KMS-11 (cell line): ENCODE measurements at regions not wholly inside any gene's neighbourhood (a gene's known extent, or its start where the extent isn't known, plus 50 kb on each side); places are given as distances from the start of the nearest gene placed in this dataset.
"Not testable (repeated sequence)": the region's sequence is repeated elsewhere in the genome, so short reads cannot be mapped to it uniquely, and the experiment has no call there.

Source experiments
- H2AFZ ChIP-seq: fragments of 200-600 bp; sonication (generic); 2 replicates; pipeline ENCODE4 v1.6.1; 2016; ENCODE audit warnings: antibody characterized with exemption, mixed run types, low read depth
- H3K27ac ChIP-seq: fragments of 200-600 bp; sonication (generic); 2 replicates; pipeline ENCODE4 v1.6.1; 2016; ENCODE audit warnings: mild to moderate bottlenecking, mixed run types
- H3K27me3 ChIP-seq: fragments of 200-600 bp; sonication (generic); 2 replicates; pipeline ENCODE4 v1.6.1; 2017; ENCODE audit warnings: mild to moderate bottlenecking, low read depth, mixed run types, moderate library complexity; ENCODE audit not compliant: insufficient read depth
- H3K36me3 ChIP-seq: fragments of 200-600 bp; sonication (generic); 2 replicates; pipeline ENCODE4 v1.6.1; 2017; ENCODE audit warnings: mild to moderate bottlenecking, mixed run types; ENCODE audit not compliant: insufficient read depth
- H3K4me1 ChIP-seq: fragments of 200-600 bp; sonication (generic); 2 replicates; pipeline ENCODE4 v1.6.1; 2016; ENCODE audit warnings: mild to moderate bottlenecking, low read depth, mixed run types; ENCODE audit not compliant: poor library complexity, severe bottlenecking
- H3K4me2 ChIP-seq: fragments of 200-600 bp; sonication (generic); 2 replicates; pipeline ENCODE4 v1.7.0; 2016; ENCODE audit warnings: mild to moderate bottlenecking, mixed run types
- H3K4me3 ChIP-seq: fragments of 200-600 bp; sonication (generic); IDR thresholded peaks from 2 replicates; pipeline ENCODE4 v1.6.1; 2017; ENCODE audit warnings: low read depth, low read length, mixed read lengths; ENCODE audit not compliant: insufficient read depth
- H3K79me2 ChIP-seq: fragments of 200-600 bp; sonication (generic); 2 replicates; pipeline ENCODE4 v1.6.1; 2016; ENCODE audit warnings: low read depth, mixed run types; ENCODE audit not compliant: insufficient read depth
- H3K9ac ChIP-seq: fragments of 200-600 bp; sonication (generic); 2 replicates; pipeline ENCODE4 v1.6.1; 2016; ENCODE audit warnings: mild to moderate bottlenecking, mixed run types
- H4K20me1 ChIP-seq: fragments of 200-600 bp; sonication (generic); 2 replicates; pipeline ENCODE4 v1.6.1; 2016; ENCODE audit warnings: mild to moderate bottlenecking, mixed run types; ENCODE audit not compliant: insufficient read depth
- CTCF ChIP-seq: fragments of 200-600 bp; sonication (generic); conservative IDR thresholded peaks from 2 replicates; pipeline ENCODE4 v1.6.1; 2017; ENCODE audit warnings: low read depth, mild to moderate bottlenecking, antibody characterized with exemption, low read length, moderate library complexity, mixed read lengths

- Histone ChIP-seq H3K36me3 (no peaks in the 10 kb centered on the region), H3K4me3 (no peak overlapping the region), H3K4me1 (no peaks in the 10 kb centered on the region), H3K79me2 (no peaks in the 10 kb centered on the region), H2AFZ (no peak overlapping the region), H4K20me1 (no peaks in the 10 kb centered on the region), H3K9ac (no peak overlapping the region), H3K27me3 (no peaks in the 10 kb centered on the region), H3K4me2 (no peak overlapping the region), H3K27ac (no peak overlapping the region)
- TF ChIP-seq CTCF = no peak
These were observed 77.5 kb upstream of the XPA start for GRCh38 chr9:97774673-97775072.

GRCh38 chr9:97778740-97779139 lies 74.3 kb upstream of the FOXE1 start:
- H2AFZ ChIP-seq, H3K4me3 ChIP-seq, H3K4me1 ChIP-seq, H3K27me3 ChIP-seq, H3K9ac ChIP-seq, H3K4me2 ChIP-seq, H3K27ac ChIP-seq, H3K79me2 ChIP-seq, H3K36me3 ChIP-seq, H4K20me1 ChIP-seq: not testable (repeated sequence)

GRCh38 chr9:97779608-97780007 lies 73.4 kb upstream of the FOXE1 start:
- Histone ChIP-seq H3K4me2 (no peak overlapping the region), H4K20me1 (no peaks in the 10 kb centered on the region), H3K36me3 (no peaks in the 10 kb centered on the region), H3K27me3 (no peaks in the 10 kb centered on the region), H3K4me3 (no peak overlapping the region), H3K4me1 (no peaks in the 10 kb centered on the region), H3K9ac (no peak overlapping the region), H3K27ac (no peak overlapping the region), H2AFZ (no peak overlapping the region), H3K79me2 (no peaks in the 10 kb centered on the region)
- TF ChIP-seq CTCF = no peak

GRCh38 chr9:97781902-97782301 lies 71.1 kb upstream of the FOXE1 start:
- Histone ChIP-seq H3K27me3 (no peaks in the 10 kb centered on the region), H3K27ac (no peak overlapping the region), H4K20me1 (no peaks in the 10 kb centered on the region), H2AFZ (no peak overlapping the region), H3K36me3 (no peaks in the 10 kb centered on the region), H3K79me2 (no peaks in the 10 kb centered on the region), H3K4me3 (no peak overlapping the region), H3K4me2 (no peak overlapping the region), H3K9ac (no peak overlapping the region), H3K4me1 (no peaks in the 10 kb centered on the region)
- TF ChIP-seq CTCF = no peak

GRCh38 chr9:97786341-97786740 lies 66.7 kb upstream of the FOXE1 start:
- no peaks in the 10 kb centered on the region for H3K79me2 ChIP-seq
- H3K4me2 ChIP-seq = no peak overlapping the region
- H4K20me1 ChIP-seq = no peaks in the 10 kb centered on the region
- H3K4me1 ChIP-seq = no peaks in the 10 kb centered on the region
- no peak for TF ChIP-seq CTCF
- H3K9ac ChIP-seq = no peak overlapping the region
- H3K36me3 ChIP-seq = no peaks in the 10 kb centered on the region
- H3K4me3 ChIP-seq = no peak overlapping the region
- no peak overlapping the region for H2AFZ ChIP-seq
- H3K27ac ChIP-seq = no peak overlapping the region
- H3K27me3 ChIP-seq = no peaks in the 10 kb centered on the region
